RWPE2 (cell line): ENCODE measurements at regions not wholly inside any gene's neighbourhood (a gene's known extent, or its start where the extent isn't known, plus 50 kb on each side); places are given as distances from the start of the nearest gene placed in this dataset.

Source experiments
- ATAC-seq: fragments of 200-7000 bp; cut with Tn5 transposase; 3 replicates; pipeline ENCODE4 v1.9.1; 2021; ENCODE audit warnings: low read depth
- DNase-seq: peaks from one replicate; pipeline ENCODE4 v3.0.0-alpha.2; 2020; ENCODE audit warnings: low spot score
- H3K27ac ChIP-seq: fragments of 450-650 bp; 2 replicates; pipeline ENCODE4 v1.5.1; 2017; ENCODE audit warnings: mild to moderate bottlenecking; ENCODE audit not compliant: poor library complexity, severe bottlenecking
- H3K27me3 ChIP-seq: fragments of 250-450 bp; sonication (Bioruptor Pico); 2 replicates; pipeline ENCODE4 v1.5.1; 2021; ENCODE audit warnings: mild to moderate bottlenecking, moderate library complexity; ENCODE audit not compliant: insufficient read depth, poor library complexity, severe bottlenecking
- H3K36me3 ChIP-seq: fragments of 250-450 bp; sonication (Bioruptor Pico); 2 replicates; pipeline ENCODE4 v1.5.1; 2020; ENCODE audit warnings: low read depth, mild to moderate bottlenecking, moderate library complexity
- H3K4me1 ChIP-seq: fragments of 250-450 bp; sonication (Bioruptor Pico); 2 replicates; pipeline ENCODE4 v1.5.1; 2021; ENCODE audit warnings: mild to moderate bottlenecking, moderate library complexity; ENCODE audit not compliant: insufficient read depth, poor library complexity, severe bottlenecking
- H3K4me3 ChIP-seq: fragments of 250-450 bp; sonication (Bioruptor Pico); 2 replicates; pipeline ENCODE4 v1.5.1; 2021; ENCODE audit warnings: mild to moderate bottlenecking, moderate library complexity; ENCODE audit not compliant: severe bottlenecking
- H3K9me3 ChIP-seq: fragments of 250-450 bp; sonication (Bioruptor Pico); 2 replicates; pipeline ENCODE4 v1.5.1; 2021; ENCODE audit warnings: mild to moderate bottlenecking, moderate library complexity; ENCODE audit not compliant: severe bottlenecking
- TF ChIP-seq, protein P1 (sequence below): fragments of 450-650 bp; IDR thresholded peaks from one replicate; pipeline ENCODE4 v1.5.1; 2017; ENCODE audit warnings: mild to moderate bottlenecking, moderate library complexity; ENCODE audit not compliant: poor library complexity, severe bottlenecking

DNA sequence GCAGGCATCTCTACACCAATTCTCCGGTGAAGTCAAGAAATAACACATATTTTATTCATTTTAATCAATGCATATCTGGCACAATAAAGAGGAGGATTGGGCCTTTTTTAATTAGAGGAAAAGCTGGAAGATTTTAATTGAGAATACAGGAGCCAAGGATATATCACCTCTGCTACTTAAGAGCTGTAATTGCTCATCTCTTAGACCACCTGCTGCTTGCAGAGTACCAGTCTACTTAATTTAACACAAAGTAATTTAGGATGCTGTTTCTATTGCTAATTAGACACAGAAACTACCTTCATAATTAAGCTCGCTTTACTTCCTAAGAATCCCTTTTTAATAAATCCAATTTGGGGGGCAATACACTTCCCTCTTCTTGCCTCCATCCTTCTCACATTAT is 326.9 kb downstream of the TENT4A start:
- H3K27me3 ChIP-seq, result no peaks in the 10 kb centered on the region
- no peak overlapping the region for H3K4me3 ChIP-seq
- H3K27ac ChIP-seq, result no peak overlapping the region
- DNase-seq, result no peak
- peaks cover 2% of the 10 kb centered on the region for H3K9me3 ChIP-seq
- TF ChIP-seq, protein P1, sequence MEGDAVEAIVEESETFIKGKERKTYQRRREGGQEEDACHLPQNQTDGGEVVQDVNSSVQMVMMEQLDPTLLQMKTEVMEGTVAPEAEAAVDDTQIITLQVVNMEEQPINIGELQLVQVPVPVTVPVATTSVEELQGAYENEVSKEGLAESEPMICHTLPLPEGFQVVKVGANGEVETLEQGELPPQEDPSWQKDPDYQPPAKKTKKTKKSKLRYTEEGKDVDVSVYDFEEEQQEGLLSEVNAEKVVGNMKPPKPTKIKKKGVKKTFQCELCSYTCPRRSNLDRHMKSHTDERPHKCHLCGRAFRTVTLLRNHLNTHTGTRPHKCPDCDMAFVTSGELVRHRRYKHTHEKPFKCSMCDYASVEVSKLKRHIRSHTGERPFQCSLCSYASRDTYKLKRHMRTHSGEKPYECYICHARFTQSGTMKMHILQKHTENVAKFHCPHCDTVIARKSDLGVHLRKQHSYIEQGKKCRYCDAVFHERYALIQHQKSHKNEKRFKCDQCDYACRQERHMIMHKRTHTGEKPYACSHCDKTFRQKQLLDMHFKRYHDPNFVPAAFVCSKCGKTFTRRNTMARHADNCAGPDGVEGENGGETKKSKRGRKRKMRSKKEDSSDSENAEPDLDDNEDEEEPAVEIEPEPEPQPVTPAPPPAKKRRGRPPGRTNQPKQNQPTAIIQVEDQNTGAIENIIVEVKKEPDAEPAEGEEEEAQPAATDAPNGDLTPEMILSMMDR, result no peak
- ATAC-seq, result no peak
- H3K36me3 ChIP-seq, result no peaks in the 10 kb centered on the region
- no peaks in the 10 kb centered on the region for H3K4me1 ChIP-seq

DNA sequence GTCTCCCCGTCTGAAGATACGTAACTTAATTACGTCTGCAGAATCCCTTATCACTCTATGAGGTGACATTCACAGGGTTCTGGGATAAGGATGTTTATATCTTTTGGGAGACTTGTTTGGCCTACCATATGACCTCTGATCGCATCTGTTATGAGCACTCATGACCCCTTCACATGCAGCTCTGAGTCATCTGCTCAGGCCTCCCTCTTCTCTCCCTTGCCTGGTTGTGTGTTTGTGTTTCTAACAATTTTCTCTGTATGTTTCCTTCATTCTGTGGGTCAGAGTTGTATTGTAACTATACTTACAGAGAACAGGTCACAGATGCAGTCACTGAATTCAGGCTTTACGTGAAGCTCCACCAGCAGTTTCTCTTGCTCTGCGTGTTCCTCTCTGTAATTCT is 330.6 kb downstream of the TENT4A start:
- Histone ChIP-seq H3K4me1 (no peaks in the 10 kb centered on the region), H3K36me3 (no peaks in the 10 kb centered on the region), H3K4me3 (no peak overlapping the region), H3K9me3 (peaks cover 2% of the 10 kb centered on the region), H3K27ac (no peak overlapping the region), H3K27me3 (no peaks in the 10 kb centered on the region)
- TF ChIP-seq, protein P1, result no peak
- ATAC-seq, result no peak
- DNase-seq, result no peak

DNA sequence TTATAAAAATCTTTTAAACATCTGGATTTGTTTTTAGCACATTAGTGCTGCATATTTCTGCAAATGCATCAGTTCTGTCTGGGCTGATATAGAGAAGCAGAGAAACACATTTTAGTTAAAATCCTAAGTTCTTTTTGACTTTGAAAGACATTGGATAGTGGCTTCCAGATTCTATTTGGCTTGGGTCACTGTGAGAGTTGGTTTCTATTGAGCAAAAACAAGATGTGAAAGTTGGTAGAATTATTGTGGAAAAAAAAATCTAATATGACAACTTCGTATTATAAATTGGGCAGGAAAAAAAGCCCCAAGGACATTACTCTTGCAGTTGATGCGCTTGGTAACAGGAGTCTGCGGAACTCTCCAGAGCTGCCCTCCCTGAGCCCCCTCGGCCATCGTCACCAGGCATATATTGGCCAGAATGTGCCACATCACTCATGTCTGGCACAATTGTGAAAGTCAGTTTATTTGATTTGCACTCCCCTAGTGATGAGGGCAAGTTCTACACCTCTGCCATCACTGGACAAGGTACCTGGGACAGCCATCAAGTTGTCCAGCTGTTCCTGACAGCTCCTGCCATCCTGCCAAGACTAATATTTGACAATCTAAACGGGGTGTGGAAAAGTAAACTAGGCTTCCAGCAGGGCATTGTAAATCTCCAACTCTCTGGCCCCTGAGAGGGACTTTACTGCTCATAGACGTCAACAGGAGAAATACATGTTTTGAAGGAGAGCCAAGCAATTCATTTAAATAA is 334.5 kb downstream of the TENT4A start:
- Histone ChIP-seq H3K9me3 (no peaks in the 10 kb centered on the region), H3K4me3 (no peak overlapping the region), H3K4me1 (no peaks in the 10 kb centered on the region), H3K36me3 (no peaks in the 10 kb centered on the region), H3K27me3 (no peaks in the 10 kb centered on the region), H3K27ac (no peak overlapping the region)
- ATAC-seq, result no peak
- no peak for DNase-seq
- TF ChIP-seq, protein P1, result no peak

DNA sequence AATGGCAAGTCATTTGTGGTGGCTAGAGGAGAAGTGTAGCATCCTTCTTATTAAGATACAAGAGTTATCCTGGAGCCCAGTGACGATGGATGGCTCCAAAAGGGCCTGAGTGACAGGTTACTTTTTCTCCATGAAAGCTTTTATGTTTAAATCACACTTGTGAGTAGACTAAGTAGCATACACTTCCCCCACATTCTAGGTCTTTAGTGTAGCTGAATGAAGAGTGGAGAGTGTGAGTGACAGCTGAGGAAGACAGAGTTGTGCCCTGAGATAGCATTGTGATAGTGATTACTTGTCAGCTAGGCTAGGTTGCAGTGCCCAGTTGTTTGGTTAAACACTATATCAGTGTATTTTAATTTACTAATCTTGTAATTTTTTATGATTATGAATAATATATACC is 337.8 kb downstream of the TENT4A start:
- no peak overlapping the region for H3K27ac ChIP-seq
- no peak for ATAC-seq
- H3K4me1 ChIP-seq, result no peaks in the 10 kb centered on the region
- TF ChIP-seq, protein P1, result no peak
- H3K27me3 ChIP-seq, result no peaks in the 10 kb centered on the region
- no peak overlapping the region for H3K4me3 ChIP-seq
- DNase-seq, result no peak
- H3K36me3 ChIP-seq, result no peaks in the 10 kb centered on the region
- H3K9me3 ChIP-seq, result peaks cover 2% of the 10 kb centered on the region

DNA sequence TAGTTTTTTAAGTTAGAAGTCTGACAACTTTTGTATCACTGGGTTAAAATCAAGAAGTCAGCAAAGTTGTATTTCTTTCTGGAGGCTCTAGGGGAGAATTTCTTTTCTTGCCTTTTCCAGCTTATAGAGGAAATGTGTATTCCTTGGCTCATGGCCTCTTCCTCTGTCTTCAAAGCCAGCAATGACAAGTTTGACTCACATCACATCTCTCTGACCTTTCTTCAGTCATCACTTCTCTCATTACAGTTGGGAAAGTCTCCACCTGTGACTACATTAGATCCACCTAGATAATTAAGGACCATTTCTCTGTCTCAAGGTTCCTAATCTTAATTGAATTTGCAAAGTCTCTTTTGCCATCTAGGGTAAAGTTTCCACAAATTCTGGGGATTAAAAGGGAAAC is 339.9 kb downstream of the TENT4A start:
- Histone ChIP-seq H3K27me3 (no peaks in the 10 kb centered on the region), H3K36me3 (no peaks in the 10 kb centered on the region), H3K9me3 (peaks cover 2% of the 10 kb centered on the region), H3K4me3 (no peak overlapping the region), H3K4me1 (no peaks in the 10 kb centered on the region), H3K27ac (no peak overlapping the region)
- ATAC-seq, result no peak
- no peak for DNase-seq
- TF ChIP-seq, protein P1, result no peak
